GM19438 (cell line): ENCODE measurements at regions not wholly inside any gene's neighbourhood (a gene's known extent, or its start where the extent isn't known, plus 50 kb on each side); places are given as distances from the start of the nearest gene placed in this dataset.

Source experiments
- ATAC-seq: cut with Tn5 transposase; IDR thresholded peaks from one replicate; pipeline ENCODE4 v1.9.1; 2021; ENCODE audit warnings: low read depth; ENCODE audit not compliant: unreplicated experiment

- ATAC-seq, result no peak
Observed at GRCh38 chr5:125293223-125293622, 546.8 kb upstream of the ZNF608 start.

GRCh38 chr5:125293726-125294125 lies 547.3 kb upstream of the ZNF608 start:
- ATAC-seq, result no peak

GRCh38 chr5:125294844-125295243 lies 548.4 kb upstream of the ZNF608 start:
- no peak for ATAC-seq

GRCh38 chr5:125295405-125295872 lies 549.0 kb upstream of the ZNF608 start:
- ATAC-seq, result no peak

- ATAC-seq, result no peak
Observed at GRCh38 chr5:125298258-125298657, 551.8 kb upstream of the ZNF608 start.

GRCh38 chr5:125298746-125299379 lies 552.4 kb upstream of the ZNF608 start:
- no peak for ATAC-seq

GRCh38 chr5:125301711-125302110 lies 555.3 kb upstream of the ZNF608 start:
- no peak for ATAC-seq

- ATAC-seq, result no peak
Observed at GRCh38 chr5:125302577-125302976, 556.1 kb upstream of the ZNF608 start.

GRCh38 chr5:125306741-125307140 lies 560.3 kb upstream of the ZNF608 start:
- ATAC-seq, result no peak

- no peak for ATAC-seq
Observed at GRCh38 chr5:125310749-125311148, 564.3 kb upstream of the ZNF608 start.

- ATAC-seq, result no peak
Observed at GRCh38 chr5:125311743-125312142, 565.3 kb upstream of the ZNF608 start.

- no peak for ATAC-seq
Observed at GRCh38 chr5:125313555-125313954, 567.1 kb upstream of the ZNF608 start.

GRCh38 chr5:125315306-125315705 lies 568.9 kb upstream of the ZNF608 start:
- ATAC-seq, result no peak

GRCh38 chr5:125316391-125316790 lies 570.0 kb upstream of the ZNF608 start:
- no peak for ATAC-seq

- no peak for ATAC-seq
Observed at GRCh38 chr5:125316915-125317535, 570.6 kb upstream of the ZNF608 start.

GRCh38 chr5:125317536-125317995 lies 571.1 kb upstream of the ZNF608 start:
- no peak for ATAC-seq

GRCh38 chr5:125321654-125322053 lies 575.2 kb upstream of the ZNF608 start:
- ATAC-seq, result no peak

GRCh38 chr5:125323613-125324012 lies 577.2 kb upstream of the ZNF608 start:
- ATAC-seq, result no peak

- no peak for ATAC-seq
Observed at GRCh38 chr5:125325488-125326149, 579.2 kb upstream of the ZNF608 start.

- no peak for ATAC-seq
Observed at GRCh38 chr5:125326150-125326510, 579.7 kb upstream of the ZNF608 start.

- no peak for ATAC-seq
Observed at GRCh38 chr5:125327676-125328075, 581.2 kb upstream of the ZNF608 start.
